ENCODE measurements at regions not wholly inside any gene's neighbourhood (a gene's known extent, or its start where the extent isn't known, plus 50 kb on each side); places are given as distances from the start of the nearest gene placed in this dataset.

DNA sequence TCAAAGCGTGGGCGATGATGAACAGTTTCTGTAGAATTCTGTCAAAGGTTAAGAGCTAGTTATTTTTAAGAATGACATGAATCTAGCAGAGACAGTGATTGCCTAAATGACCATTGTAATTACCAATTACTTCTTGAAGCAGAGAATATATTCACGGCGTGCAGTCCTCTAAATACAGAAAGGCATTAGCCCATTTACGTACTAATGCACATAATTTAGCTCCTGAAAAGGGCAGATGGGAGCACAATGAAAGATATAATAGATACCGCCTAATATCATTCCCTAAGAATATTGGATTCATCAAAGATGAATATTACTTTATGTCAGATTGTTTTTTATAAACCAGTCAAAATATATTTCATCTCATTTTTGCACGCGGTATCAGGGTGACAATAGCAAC is 212.4 kb downstream of the URI1 start:
- DNase-seq: no peak

DNA sequence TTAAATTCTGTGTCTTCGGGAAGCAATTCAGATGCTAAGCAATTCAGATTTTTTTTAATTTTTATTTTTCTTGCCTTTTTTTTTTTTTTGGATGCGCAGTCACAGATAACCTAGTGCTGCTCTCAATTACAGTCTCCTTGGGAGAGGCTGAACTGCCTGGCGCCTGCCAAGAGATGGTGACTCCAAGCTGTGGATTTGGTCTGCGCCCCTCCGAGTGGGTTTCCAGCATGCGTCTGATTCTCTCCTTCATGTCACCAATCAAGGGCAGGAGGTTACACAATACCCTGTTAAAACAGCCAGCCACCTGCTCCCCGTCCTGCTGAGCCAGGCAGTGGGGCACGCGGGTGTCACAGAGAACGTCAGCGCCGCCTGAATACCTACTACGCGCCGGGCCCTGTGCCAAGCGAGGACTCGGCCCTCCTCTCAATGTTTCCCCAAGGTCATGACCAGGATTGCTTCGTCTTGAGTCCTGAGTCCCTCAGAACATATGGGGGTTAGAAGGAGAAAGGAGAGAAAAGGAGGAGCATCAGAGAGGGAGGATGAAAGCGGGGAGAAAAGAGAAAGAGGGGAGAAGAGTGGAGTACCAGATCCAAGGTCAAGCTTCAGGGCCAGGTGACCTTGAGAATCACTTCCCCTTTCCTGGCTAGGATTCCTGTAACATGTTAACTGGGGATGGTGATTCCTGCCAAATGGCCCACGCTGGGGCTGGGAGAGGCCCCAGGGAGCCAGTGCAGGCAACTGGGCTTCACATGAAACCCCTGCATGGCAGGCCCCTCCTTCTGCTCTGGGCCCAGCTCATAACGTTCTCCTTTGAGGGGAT is 213.6 kb downstream of the URI1 start:
- DNase-seq: no peak

DNA sequence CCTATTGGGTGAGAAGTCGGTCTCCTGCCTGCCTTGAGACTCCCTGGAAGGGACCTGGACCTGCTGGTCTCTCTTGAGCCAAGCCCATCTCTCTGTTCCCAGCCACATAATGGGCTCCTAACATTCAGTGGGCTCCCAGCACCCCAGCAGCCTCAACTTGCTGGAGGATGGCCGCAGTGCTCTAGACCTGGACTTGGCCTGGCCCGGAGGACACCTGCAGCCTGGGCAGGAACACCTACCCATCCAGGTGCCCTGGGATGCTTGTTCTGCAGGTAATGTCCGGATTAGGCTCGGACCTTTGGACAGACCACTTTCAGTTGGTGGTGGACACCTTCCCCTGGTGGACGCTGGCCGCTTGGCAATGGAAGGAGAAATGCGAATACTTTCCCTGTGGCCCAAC is 214.6 kb downstream of the URI1 start:
- DNase-seq: no peak

DNA sequence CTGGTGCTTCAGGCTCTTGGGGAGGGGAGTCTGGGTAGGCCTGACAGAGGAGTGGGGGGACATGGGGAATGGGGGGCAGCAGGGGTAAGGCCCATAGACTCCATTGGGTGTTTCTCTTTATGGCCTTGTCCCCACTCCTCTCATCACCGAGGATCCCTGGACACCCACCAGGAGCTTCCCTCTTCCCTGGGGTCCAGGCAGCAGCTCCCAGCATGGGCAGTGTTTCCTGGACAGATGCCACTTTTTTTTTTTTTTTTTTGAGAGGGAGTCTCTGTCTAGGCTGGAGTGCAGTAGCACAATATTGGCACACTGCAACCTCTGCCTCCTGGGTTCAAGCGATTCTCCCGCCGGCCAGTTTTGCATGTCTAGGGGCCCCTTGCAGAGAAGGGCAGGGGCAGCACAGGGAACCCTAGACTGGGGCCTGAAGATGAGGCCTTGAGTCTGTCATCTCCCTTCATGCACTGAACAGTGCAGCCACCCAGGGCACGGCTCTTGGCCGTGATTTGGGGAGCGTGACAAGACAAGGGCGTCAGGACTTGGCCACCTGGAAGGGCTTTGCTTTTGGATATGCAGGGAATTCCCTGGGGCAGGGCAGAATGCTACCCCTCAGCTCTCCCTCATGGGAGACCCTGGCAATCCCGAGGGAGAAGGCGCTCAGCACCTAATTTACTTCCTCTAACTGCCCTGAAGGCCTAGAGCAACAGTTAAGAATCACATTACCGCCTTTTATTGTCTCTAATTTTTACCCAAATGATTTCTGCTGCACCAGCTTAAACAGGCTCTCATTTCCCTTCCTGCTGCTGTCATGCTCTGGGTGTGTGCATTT is 213.9 kb upstream of the ZNF536 start:
- DNase-seq: no peak

DNA sequence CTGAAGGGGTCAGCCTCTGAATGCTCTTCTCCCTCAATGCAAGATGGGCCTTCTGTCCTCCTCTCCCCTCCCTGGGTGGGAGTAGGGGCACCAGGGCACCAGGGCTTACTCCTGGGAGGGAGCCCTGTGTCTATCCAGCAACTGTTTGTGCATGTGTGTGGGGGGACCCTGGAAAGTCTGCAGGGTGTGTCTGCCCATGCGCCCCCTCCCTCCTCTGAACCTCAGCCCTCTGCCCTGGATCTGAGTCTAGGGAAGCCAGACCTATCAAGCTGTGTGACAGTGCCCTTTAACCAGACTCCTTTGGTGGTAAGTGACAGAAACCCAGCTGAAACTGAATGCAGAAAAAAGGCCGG is 213.3 kb upstream of the ZNF536 start:
- no peak for DNase-seq

DNA sequence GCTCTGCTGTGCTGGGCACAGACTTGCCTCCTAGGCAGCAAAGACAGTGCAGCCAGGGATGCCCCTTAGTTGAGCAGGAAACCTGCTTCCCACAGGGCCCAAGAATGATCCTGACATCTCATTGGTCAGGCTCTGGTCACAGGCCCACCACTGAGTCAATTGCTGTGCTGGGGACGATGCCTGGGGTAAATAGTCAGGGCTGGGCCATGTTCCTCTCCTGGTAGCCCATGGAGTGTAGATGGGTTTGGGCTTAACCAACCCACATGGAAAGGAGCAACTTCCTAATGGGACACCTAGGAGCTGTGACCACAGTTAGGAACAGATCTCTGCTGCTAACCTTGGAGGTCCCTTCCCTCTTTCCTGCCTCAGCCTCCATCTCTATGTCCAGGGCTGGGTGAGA is 212.5 kb upstream of the ZNF536 start:
- DNase-seq: no peak

DNA sequence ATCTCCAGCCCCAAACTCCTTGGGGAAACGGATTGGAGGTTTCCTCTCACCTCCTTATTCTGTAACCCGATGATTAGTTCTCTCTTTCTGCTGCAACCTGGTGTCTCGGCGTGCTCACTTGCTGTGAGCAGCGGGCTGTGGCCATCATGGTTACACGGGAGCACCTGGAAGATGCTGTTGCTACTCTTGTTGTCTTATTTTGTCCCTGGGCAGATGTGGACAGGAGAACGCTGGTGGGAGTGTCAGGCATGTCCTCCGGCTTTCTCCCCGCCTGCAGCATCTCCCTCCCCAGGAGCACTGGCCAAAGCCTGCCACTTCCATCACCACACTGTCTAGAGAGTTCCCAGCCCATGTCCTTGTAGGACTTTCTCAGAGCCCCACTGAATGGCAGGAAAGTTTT is 211.8 kb upstream of the ZNF536 start:
- DNase-seq: no peak

DNA sequence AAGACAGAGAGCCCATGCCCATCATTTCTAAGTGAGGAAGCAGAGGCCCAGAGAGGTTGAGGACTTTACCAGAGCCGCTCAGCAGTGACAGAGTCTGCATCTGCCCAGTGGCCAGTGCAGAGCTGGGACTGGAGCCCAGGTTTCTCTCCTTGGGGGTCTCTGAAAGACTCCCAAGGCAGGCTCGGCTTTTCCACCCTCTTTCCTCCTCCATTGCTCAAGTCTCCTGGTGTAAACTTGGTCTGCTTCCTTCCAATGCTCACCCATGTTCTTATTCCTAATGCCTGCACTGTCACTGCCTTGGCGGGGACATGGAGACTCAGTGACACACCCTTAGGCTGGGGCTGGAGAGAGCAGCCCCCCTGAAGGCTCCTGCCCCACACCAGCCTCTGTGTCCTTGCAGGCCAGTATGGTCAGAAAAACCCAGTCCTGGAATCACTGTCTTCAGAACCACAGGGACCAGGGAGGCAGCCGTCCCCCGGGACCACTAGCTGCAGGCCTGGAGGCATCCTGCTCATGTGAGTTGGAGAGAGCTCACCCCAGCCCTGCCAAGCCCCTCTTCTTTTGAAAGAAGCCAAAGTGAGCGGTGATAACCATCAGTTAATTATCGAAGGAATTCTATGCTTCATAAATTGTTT is 211.0 kb upstream of the ZNF536 start:
- DNase-seq: no peak

DNA sequence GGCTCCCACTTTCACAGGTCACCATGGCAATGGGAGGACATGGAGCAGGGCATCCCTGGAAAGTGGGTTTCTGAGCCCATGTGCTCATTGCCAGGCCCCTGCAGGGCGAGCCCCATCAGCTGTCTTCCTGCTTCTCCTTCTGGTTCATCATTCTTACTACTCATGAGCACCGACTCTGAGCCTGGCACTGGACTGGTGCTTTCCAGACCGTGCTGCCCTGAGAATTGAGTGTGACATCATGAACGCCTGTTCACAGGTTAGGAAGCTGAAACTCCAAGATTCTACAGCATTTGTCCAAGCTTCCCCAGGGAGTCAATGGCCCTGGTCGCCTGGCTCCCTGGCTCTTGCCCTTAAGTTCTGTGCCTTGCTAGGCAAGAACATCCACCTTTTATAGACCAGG is 210.4 kb upstream of the ZNF536 start:
- no peak for DNase-seq

DNA sequence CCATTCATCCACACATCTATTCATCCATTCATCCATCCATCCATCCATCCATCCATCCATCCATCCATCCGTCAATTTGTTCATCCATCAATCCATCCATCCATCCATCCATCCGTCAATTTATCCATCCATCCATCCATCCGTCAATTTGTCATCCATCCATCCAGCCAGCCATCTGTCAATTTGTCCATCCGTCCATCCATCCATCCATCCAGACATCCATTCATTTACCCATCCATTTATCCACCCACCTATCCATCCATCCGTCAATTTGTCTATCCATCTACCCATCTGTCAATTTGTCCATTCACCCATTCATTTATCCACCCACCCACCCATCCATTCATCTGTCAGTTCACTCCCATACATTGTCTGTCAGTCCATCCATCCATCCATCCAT is 209.5 kb upstream of the ZNF536 start:
- no peak for DNase-seq

DNA sequence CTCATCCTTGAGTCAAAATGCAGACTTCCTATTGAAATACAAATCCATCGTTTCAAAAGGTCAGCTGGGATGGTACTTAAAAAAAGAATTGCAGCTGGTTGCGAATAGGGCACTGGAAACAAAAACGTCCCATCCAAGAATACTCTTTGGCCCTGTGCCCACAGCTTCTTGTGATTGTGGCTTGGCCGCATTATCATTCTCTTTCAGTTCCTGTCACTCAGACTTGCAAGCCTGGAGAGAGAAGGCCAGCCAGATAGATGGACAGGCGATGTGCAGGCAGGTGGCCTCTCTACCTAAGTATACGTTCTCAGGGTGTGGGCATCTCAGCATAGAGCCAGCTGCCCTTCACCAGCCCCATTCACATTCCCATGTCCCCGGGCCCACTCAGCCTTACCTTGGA is 208.5 kb upstream of the ZNF536 start:
- no peak for DNase-seq

DNA sequence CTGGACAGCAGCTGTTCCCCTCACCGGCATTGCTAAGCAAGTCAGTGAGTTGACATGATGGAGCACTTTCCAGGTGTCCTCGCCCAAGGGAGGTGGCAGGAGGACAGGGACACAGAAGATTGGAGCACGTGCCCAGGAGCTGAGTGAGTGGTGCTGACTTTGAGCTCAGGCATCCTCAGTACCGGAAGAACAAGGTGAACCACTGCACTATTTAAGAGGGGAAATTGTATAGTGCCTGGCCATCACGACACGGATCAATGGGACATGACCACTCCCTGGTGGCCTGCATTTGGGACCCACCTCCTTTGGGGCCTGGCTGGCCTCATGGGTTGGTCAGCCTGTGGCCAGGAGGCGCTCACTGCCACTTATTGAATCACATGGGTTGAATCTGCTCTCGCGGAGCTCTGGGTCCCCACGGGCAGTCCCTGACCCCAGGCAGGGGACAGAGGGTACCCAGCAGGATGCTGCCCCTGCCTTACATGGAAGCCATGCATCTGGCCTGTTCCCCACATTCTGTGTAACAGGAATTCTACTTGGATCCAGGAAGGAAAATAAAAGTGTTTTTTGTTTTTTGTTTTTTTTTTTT is 206.9 kb upstream of the ZNF536 start:
- DNase-seq: no peak

DNA sequence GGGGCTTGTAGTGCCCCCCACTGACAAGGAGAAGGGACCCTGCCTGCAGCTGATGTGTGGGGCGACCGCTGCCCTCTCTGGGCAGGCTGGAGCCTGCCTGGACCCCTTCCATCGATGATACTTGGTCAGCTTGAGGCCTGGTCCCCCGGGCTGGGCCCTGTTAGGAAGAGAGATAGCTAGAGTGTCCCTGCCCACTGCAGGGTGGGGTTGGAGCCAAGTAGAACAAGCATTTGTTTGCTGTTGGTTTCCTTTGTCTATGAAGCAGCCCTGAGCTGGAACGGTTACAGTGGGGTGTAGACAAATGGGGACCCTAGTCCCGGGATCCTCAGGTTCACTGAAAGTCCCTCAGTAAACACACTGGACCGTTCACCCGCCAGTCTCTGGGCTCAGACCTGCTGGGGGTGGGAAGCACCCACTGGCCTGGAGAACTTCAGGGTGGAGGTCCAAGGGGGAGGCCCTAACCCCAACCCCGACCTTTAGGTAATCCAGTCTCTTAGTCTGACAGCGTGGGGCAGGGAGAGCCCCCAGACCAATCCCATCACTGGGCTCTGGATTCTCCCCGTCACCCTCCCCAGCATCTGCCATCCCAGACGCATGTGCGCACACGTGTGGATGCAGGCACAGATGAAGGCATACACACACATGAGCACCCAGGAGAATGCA is 204.8 kb upstream of the ZNF536 start:
- no peak for DNase-seq

DNA sequence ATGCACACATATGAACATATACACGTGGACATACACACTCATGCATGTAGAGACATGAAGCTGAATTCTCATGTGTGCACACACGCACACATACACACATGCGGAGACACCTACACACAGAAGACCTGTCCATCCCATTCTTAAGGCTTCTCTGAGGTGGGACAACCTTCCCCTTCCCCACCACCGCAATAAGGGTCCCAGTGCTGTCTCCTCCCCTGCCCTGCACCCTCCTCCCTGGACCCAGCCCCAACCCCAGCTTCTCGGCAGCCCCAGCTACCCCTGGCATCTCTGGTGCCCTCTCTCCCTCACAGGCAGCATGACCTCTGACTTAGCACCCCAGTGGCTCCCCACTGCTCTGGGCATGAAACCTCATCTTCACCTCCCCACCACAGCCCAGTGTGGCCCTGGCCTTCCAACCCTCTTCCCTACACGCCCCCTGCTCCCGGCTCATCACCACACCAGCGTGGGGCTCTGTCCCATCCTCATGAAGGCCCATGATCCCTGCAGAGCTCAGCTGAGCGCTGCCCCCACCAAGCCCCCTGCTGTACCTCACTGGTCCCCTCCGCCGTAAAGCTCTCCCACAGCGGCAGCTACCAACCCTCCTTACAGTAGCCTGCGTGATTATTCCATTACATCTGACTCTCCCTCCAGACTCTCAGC is 204.1 kb upstream of the ZNF536 start:
- no peak for DNase-seq

DNA sequence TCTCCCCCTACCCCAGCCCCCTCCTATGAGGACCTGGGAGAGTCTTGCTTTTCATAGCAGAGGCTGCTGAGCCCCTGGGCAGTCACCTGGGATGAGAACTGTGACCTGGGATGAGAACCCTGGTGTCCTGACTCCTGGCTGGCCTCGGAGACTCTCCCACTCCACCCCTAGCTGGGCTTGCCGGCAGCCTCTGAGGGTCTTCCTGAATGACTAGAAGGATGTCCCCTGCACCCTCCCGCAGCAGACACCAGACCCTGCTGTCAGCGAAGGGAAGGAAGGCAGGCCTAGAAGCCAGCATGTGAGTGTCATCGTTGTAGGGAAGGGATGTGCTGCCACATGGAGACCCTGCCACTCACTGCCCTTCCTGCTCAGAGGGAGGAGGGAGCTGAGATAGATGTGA is 203.4 kb upstream of the ZNF536 start:
- DNase-seq: no peak

DNA sequence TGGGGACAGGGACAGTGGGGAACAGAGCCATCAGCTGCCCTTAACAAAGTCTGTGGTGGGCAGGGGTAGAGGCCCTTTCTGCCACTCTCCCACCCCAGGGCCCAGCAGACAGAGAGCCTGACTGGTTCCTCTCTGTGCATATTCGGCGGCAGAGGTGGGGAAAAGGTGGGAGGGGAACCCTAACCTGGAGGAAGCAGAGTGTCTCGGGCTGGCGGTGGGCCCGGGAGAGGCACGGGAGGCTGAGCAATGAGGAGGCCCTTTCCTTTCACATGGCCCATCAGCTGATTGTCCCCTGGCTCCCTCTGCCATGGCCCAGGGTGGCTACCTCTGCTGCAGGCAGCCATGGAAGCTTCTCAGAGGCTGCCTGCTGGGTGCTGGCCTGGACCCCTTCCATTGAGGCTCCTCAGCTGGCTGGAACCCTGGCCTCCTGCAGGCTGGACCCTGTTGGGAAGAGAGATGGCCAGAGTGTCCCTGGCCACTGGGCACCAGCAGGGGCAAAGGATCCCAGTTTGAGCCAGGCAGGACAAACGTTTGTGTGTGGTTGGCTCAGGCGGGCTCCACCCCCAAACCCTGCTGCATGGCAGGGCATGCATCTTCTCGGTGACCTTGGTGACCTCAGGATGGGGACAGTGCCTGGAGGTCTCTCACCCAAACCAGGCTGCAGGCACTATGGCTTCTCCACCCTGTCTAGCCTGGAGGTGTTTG is 202.8 kb upstream of the ZNF536 start:
- no peak for DNase-seq

DNA sequence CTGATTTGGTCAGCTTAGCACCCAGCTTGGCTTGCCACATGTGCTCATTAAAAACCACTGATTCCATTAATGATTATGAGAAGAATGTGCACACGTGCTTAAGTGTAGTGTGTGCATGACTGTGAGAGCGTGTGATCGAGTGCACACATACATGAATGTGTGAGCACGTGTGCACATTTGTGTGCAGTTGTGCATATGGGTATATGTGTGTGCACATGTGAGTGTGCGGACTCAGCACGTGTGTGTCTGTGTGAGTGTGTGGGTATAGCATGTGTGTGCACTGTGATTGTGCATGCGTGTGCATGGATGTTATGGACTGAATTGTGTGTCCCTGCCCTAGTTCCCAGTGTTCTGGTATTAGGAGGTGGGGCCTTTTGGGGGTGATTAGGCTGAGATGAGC is 202.1 kb upstream of the ZNF536 start:
- no peak for DNase-seq

DNA sequence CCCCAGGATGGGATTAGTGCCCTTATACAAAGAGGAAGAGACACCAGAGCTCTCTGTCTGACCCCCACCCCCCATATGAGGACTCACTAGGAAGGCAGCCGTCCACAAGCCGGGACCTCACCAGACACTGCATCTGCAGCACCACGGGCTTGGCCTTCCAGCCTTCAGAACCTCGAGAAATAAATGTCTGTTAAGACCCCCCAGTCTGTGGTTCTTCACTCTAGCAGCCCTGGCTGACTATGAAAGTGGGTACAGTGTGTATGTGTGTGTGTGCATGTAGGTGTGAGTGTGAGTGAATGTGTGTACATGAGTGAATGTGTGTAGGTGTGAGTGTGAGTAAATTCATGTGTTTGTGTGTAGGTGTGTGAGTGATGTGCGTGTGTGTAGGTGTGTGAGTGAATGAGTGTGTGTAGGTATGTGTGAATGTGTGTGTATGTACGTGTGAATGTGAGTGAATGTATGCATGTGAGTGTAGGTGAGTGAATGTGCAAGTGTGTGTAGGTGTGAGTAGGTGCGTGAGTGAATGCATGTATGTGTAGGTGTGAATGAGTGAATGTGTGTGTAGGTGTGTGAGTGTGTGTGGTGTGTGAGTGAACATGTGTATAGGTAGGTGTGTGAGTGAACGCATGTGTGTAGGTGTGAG is 201.6 kb upstream of the ZNF536 start:
- no peak for DNase-seq

DNA sequence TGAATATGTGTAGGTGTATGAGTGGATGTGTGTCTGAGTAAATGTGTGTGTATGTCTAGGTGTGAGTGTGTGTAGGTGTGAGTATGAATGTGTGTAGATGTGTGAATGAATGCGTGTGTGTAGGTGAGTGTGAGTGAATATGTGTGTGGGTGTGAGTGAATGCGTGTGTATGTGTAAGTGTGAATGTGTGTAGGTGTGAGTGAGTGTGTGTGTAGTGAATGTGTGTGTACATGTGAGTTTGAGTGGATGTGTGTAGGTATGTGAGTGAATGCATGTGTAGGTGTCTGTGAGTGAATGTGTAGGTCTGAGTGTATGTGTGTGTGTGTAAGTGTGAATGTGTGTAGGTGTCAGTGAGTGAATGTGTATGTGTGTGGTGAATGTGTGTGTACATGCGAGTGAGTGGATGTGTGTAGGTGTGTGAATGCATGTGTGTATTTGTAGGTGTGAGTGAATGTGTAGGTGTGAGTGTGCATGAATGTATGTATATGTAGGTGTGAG is 201.0 kb upstream of the ZNF536 start:
- DNase-seq: no peak

DNA sequence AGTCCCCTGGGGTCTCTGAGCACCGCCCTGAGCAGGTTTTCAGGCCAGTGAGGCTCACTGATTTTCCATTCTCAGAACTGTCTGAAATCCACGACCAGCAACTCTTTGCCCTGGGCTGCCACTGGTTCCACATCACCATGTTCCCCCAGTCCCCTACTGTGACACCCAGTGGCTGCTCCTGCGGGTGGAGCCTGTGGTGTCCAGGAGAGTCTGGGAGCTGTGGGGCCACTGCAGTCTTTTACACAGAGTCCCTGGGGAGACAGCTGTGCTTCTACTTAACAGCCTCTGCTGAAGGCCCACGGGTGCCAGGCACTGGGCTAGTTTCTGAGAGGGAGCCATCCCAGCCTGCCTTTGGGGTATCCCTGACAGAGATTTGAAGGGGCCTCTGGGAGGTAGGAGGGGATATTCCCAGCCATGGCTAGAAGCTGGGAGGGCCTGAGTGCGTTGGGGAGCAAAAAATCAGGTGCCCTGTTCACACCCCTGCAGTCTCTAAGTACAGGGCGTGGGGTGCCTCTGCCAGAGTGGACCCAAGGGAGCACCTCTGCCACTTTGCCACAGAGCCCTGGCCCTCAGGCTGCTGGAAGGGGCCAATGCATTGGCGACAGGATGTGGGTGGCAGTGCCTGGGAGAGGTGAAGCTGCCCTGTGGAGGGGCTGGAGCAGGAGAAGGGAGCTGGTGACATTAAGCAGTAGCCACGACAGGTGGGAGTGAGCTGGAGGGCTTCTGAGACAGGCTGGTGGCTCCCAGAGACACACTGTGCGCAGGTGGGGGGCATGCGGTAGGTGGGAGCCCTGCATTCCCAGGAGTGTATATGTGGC is 200.2 kb upstream of the ZNF536 start:
- no peak for DNase-seq

Measured in activated naive CD4-positive, alpha-beta T cell treated with Interleukin-2 at 50 U/mL for 16 hours (primary cell).